ENCODE measurements at regions not wholly inside any gene's neighbourhood (a gene's known extent, or its start where the extent isn't known, plus 50 kb on each side); places are given as distances from the start of the nearest gene placed in this dataset.

GRCh38 chr7:132072873-132073272 is 503.4 kb downstream of the PLXNA4 start:
- Histone ChIP-seq H3K9ac (ENCODE audit: low read length) (no peak overlapping the region), H3K27ac (ENCODE audit: low read depth, low read length) (no peak overlapping the region), H3K4me3 (ENCODE audit: low read length) (no peak overlapping the region), H3K27me3 (ENCODE audit: control insufficient read depth, insufficient read depth, low read length) (no peaks in the 10 kb centered on the region), H3K36me3 (ENCODE audit: control insufficient read depth, insufficient read depth, low read length) (no peaks in the 10 kb centered on the region), H3K4me1 (ENCODE audit: control insufficient read depth, insufficient read depth, low read length) (no peaks in the 10 kb centered on the region)

- Histone ChIP-seq H3K9ac (ENCODE audit: low read length) (no peak overlapping the region), H3K4me3 (ENCODE audit: low read length) (no peak overlapping the region), H3K36me3 (ENCODE audit: control insufficient read depth, insufficient read depth, low read length) (no peaks in the 10 kb centered on the region), H3K27me3 (ENCODE audit: control insufficient read depth, insufficient read depth, low read length) (no peaks in the 10 kb centered on the region), H3K4me1 (ENCODE audit: control insufficient read depth, insufficient read depth, low read length) (peaks cover 3% of the 10 kb centered on the region), H3K27ac (ENCODE audit: low read depth, low read length) (no peak overlapping the region)
These were observed 504.1 kb downstream of the PLXNA4 start for GRCh38 chr7:132072165-132072564.

DNA sequence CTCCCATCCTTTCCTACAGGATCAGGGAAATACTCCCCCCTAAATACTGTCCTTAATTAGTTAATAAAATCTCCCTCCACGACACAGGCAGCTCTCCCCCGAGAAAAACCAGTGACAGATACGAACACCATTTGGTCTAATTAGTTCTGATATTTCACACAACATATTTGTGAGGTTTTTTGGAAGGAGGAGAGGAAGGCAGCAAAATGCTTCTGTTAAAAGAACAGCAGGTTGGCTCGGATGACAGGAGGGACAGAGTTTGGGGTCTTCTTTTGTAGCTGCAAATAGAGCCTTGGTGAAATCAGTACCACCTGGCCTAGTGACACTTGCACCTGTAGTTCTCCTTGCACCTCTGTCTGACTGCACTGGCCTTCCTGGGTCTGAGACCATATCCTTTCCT is 507.0 kb downstream of the PLXNA4 start:
- Histone ChIP-seq H3K4me3 (ENCODE audit: low read length) (no peak overlapping the region), H3K27me3 (ENCODE audit: control insufficient read depth, insufficient read depth, low read length) (no peaks in the 10 kb centered on the region), H3K36me3 (ENCODE audit: control insufficient read depth, insufficient read depth, low read length) (no peaks in the 10 kb centered on the region), H3K27ac (ENCODE audit: low read depth, low read length) (no peak overlapping the region), H3K4me1 (ENCODE audit: control insufficient read depth, insufficient read depth, low read length) (peaks cover 25% of the 10 kb centered on the region), H3K9ac (ENCODE audit: low read length) (no peak overlapping the region)

GRCh38 chr7:132066761-132067171 is 509.5 kb downstream of the PLXNA4 start:
- peak overlapping the region; percentile 89 for H3K27ac ChIP-seq (ENCODE audit: low read depth, low read length)
- H3K27me3 ChIP-seq (ENCODE audit: control insufficient read depth, insufficient read depth, low read length) = no peaks in the 10 kb centered on the region
- peaks cover 25% of the 10 kb centered on the region for H3K4me1 ChIP-seq (ENCODE audit: control insufficient read depth, insufficient read depth, low read length)
- no peak overlapping the region for H3K4me3 ChIP-seq (ENCODE audit: low read length)
- H3K36me3 ChIP-seq (ENCODE audit: control insufficient read depth, insufficient read depth, low read length) = no peaks in the 10 kb centered on the region
- no peak overlapping the region for H3K9ac ChIP-seq (ENCODE audit: low read length)

DNA sequence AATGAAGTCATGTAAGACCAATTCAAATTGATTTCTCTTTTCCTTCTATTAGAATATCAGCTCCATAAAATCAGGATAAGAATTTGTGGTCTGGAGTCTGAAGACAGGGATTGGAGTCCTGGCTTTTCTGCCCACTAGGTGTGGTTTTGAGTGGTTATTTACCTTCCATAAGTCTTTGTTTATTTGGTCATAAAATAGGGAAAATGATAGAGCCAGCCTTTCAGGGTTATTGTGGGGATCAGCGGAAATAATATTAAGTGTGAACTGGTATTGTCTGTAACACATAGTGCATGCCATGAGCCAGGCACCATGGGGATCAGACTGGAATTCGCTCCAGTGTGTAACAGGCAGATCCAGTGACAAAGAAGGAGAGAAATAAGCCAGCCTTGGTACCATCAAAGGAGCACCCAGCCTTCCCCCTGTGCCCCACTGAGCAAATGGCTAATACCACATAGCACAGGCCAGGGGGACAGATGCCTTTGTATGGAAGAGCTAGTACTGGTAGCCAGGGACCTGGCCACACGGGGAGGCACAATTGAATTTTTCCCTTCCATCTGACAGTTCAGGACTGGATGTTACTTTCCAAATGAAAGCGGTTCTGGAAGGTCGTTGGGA is 509.7 kb upstream of the PODXL start:
- Histone ChIP-seq H3K4me3 (ENCODE audit: low read length) (no peak overlapping the region), H3K27me3 (ENCODE audit: control insufficient read depth, insufficient read depth, low read length) (no peaks in the 10 kb centered on the region), H3K36me3 (ENCODE audit: control insufficient read depth, insufficient read depth, low read length) (no peaks in the 10 kb centered on the region), H3K27ac (ENCODE audit: low read depth, low read length) (peak overlapping the region; percentile 89), H3K9ac (ENCODE audit: low read length) (no peak overlapping the region), H3K4me1 (ENCODE audit: control insufficient read depth, insufficient read depth, low read length) (peaks cover 25% of the 10 kb centered on the region)

DNA sequence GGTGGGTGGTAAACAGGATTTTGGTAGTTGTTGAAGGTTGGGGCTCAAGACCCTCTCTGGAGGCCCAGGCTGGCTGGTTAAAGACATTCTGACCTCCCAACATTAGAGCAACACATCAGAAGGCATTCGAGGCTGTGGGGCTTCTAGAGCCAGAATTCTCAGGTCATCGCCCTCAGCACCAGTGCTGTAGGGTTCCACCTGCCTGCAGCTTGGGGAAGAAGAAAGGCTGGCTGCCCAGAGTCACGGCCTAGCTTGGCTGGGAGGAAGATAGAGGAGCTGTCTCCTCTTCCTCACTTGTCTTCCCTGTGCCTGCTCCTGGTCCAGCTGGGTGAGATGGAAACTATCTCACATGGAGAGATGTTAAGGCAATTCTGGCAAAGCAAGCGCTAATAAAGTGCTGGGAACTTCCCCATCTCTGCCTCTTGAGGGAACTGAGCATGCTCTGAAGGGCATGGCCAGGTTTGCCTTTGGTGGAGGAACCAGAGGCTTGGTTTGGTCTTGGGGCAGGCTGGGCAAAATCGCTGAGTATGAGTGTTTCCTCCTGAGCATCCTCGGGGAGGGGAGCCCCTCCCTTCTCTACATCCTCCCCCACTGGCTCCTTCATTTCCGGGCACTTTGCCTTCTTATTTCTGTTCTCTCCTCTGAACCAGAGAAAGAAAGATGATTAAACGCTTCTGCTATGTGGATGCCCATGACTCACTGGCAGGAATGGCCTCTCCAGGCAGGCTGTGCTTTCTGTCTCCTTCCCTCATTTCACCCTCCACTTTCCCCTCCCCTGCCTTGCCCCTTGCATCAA is 509.0 kb upstream of the PODXL start:
- H3K36me3 ChIP-seq (ENCODE audit: control insufficient read depth, insufficient read depth, low read length) = no peaks in the 10 kb centered on the region
- H3K9ac ChIP-seq (ENCODE audit: low read length) = no peak overlapping the region
- peak overlapping the region; percentile 89 for H3K27ac ChIP-seq (ENCODE audit: low read depth, low read length)
- H3K27me3 ChIP-seq (ENCODE audit: control insufficient read depth, insufficient read depth, low read length) = no peaks in the 10 kb centered on the region
- peaks cover 25% of the 10 kb centered on the region for H3K4me1 ChIP-seq (ENCODE audit: control insufficient read depth, insufficient read depth, low read length)
- no peak overlapping the region for H3K4me3 ChIP-seq (ENCODE audit: low read length)

- Histone ChIP-seq H3K4me1 (ENCODE audit: control insufficient read depth, insufficient read depth, low read length) (peaks cover 25% of the 10 kb centered on the region), H3K27ac (ENCODE audit: low read depth, low read length) (no peak overlapping the region), H3K27me3 (ENCODE audit: control insufficient read depth, insufficient read depth, low read length) (no peaks in the 10 kb centered on the region), H3K4me3 (ENCODE audit: low read length) (no peak overlapping the region), H3K9ac (ENCODE audit: low read length) (no peak overlapping the region), H3K36me3 (ENCODE audit: control insufficient read depth, insufficient read depth, low read length) (no peaks in the 10 kb centered on the region)
These were observed 507.4 kb upstream of the PODXL start for GRCh38 chr7:132063800-132064199.

- Histone ChIP-seq H3K4me3 (ENCODE audit: low read length) (no peak overlapping the region), H3K4me1 (ENCODE audit: control insufficient read depth, insufficient read depth, low read length) (peaks cover 20% of the 10 kb centered on the region), H3K27me3 (ENCODE audit: control insufficient read depth, insufficient read depth, low read length) (no peaks in the 10 kb centered on the region), H3K36me3 (ENCODE audit: control insufficient read depth, insufficient read depth, low read length) (no peaks in the 10 kb centered on the region), H3K9ac (ENCODE audit: low read length) (no peak overlapping the region), H3K27ac (ENCODE audit: low read depth, low read length) (no peak overlapping the region)
These were observed 505.5 kb upstream of the PODXL start for GRCh38 chr7:132061937-132062336.

GRCh38 chr7:132059141-132059540 is 502.7 kb upstream of the PODXL start:
- Histone ChIP-seq H3K27ac (ENCODE audit: low read depth, low read length) (no peak overlapping the region), H3K9ac (ENCODE audit: low read length) (no peak overlapping the region), H3K4me1 (ENCODE audit: control insufficient read depth, insufficient read depth, low read length) (peaks cover 4% of the 10 kb centered on the region), H3K4me3 (ENCODE audit: low read length) (no peak overlapping the region), H3K27me3 (ENCODE audit: control insufficient read depth, insufficient read depth, low read length) (no peaks in the 10 kb centered on the region), H3K36me3 (ENCODE audit: control insufficient read depth, insufficient read depth, low read length) (no peaks in the 10 kb centered on the region)

DNA sequence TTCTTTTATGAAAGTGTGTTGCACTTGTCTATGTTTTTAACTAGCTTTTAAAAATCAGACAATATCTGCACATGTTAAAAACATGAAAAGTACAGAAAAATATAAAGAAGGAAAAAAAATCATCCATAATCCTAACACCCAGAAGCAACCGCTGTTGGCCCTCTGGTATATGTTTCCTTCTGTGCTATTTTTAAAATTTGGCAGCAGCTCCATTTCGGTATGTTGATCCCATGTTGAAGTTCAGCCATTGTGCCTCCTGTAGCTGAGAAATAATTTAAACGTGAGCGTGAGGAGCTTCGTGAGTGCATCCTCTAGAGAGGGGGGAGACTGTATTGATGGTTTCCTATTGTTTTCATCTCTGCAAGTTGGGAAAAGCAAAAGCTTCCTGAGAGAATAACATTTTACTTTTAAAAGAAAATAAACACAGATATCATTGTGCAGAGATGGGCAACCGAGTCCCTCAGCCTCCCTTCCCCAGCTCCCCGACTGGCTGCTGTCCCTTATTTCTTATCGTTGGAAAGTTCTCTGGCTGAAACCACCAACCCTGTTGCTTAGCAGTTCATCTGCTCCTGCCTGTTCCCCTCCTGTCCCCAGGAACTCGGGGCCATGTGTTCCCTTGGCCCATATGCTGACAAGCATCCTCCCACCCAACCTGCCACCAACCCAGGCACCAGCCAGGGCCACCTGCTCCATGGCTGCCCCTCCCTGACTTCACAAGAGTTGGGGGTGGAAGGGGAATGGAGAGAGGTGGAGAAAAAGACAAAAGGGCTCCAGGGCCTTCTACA is 499.1 kb upstream of the PODXL start:
- Histone ChIP-seq H3K9ac (ENCODE audit: low read length) (no peak overlapping the region), H3K27me3 (ENCODE audit: control insufficient read depth, insufficient read depth, low read length) (no peaks in the 10 kb centered on the region), H3K27ac (ENCODE audit: low read depth, low read length) (no peak overlapping the region), H3K4me1 (ENCODE audit: control insufficient read depth, insufficient read depth, low read length) (peaks cover 4% of the 10 kb centered on the region), H3K36me3 (ENCODE audit: control insufficient read depth, insufficient read depth, low read length) (no peaks in the 10 kb centered on the region), H3K4me3 (ENCODE audit: low read length) (no peak overlapping the region)

GRCh38 chr7:132053871-132054270 is 497.4 kb upstream of the PODXL start:
- Histone ChIP-seq H3K36me3 (ENCODE audit: control insufficient read depth, insufficient read depth, low read length) (no peaks in the 10 kb centered on the region), H3K9ac (ENCODE audit: low read length) (no peak overlapping the region), H3K4me3 (ENCODE audit: low read length) (no peak overlapping the region), H3K4me1 (ENCODE audit: control insufficient read depth, insufficient read depth, low read length) (peaks cover 4% of the 10 kb centered on the region), H3K27ac (ENCODE audit: low read depth, low read length) (no peak overlapping the region), H3K27me3 (ENCODE audit: control insufficient read depth, insufficient read depth, low read length) (no peaks in the 10 kb centered on the region)

DNA sequence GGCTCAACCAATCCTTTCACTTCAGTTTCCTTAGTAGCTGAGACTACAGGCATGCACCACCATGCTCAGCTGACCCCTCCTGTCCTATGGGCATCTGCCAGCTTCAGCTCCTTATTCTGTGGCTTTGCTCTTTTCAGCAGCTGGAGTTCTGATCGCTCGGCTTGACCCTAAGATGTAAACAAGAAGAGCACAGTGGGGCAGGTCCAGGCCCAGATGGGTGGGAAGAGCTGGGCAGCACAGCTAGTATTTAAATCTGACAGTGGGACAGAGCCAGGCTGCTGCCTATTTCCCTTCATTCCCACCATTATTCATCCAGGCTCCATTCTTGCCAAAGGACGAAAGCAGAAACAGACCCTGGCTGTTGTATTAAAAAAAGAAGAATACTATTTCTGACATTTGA is 494.9 kb upstream of the PODXL start:
- Histone ChIP-seq H3K4me1 (ENCODE audit: control insufficient read depth, insufficient read depth, low read length) (peaks cover 4% of the 10 kb centered on the region), H3K27ac (ENCODE audit: low read depth, low read length) (no peak overlapping the region), H3K36me3 (ENCODE audit: control insufficient read depth, insufficient read depth, low read length) (no peaks in the 10 kb centered on the region), H3K4me3 (ENCODE audit: low read length) (no peak overlapping the region), H3K27me3 (ENCODE audit: control insufficient read depth, insufficient read depth, low read length) (no peaks in the 10 kb centered on the region), H3K9ac (ENCODE audit: low read length) (no peak overlapping the region)

Data from rectal smooth muscle tissue (tissue), 1 donor.